ENCODE measurements at regions not wholly inside any gene's neighbourhood (a gene's known extent, or its start where the extent isn't known, plus 50 kb on each side); places are given as distances from the start of the nearest gene placed in this dataset.

DNA sequence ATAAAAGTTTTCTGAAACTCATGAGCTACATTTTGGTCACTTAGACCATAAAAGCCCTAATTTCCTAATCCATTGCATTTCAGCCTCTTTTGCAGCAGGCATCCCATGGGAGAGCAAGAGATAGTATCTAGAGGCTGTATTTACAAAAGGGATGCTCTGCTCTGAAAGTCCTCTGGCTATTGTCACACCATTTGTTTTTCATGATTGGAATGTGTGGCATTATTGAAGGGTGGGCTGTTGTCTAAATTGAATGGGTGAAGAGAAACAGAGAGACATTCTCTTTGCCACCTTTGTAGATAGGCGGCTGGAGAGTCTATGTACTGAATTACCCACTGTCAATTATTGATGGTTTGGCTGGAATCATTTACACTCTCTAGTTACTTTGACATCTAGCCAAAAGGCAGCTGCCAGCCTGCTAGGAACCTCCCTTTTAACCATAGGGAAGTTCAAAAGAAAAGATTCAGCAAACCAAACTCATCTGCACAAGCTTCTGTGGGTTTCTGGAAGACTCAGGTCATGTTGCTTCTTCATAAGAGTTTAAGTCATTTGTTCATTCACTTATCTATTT, 89.8 kb upstream of the RARB start (continued):
- TF ChIP-seq EZH2phosphoT487 (IDR thresholded peaks at IDR 0.05; ENCODE audit: unreplicated experiment) (no peak), EZH2 (IDR thresholded peaks at IDR 0.05; ENCODE audit: low read depth, unreplicated experiment) (no peak)

DNA sequence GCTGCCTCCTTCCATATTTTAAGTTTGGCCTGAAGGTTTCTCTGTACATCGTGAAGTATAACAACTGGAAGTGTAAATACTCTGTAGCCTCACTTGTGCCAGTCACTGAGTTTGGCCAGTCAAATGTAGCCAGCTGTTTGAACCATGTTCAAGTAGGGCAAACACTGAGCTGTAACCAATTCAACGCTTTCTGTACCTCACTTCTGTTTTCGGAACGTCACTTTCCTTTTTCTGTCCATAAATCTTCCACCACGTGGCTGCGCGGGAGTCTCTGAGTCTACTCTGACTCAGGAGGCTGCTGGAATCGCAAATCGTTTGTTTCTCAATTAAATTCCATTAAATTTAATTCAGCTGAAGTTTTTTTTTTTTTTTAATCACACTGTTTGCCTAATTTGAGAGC, 88.8 kb upstream of the RARB start:
- Histone ChIP-seq H3K4me1 (ENCODE audit: insufficient read depth) (no peaks in the 10 kb centered on the region), H2AFZ (no peak overlapping the region), H4K20me1 (replicated peaks; ENCODE audit: insufficient read depth) (no peaks in the 10 kb centered on the region), H3K9me2 (ENCODE audit: insufficient read depth) (no peaks in the 10 kb centered on the region), H3K27me3 (ENCODE audit: insufficient read depth) (no peaks in the 10 kb centered on the region), H3K79me2 (replicated peaks; ENCODE audit: insufficient read depth) (no peaks in the 10 kb centered on the region), H3K4me2 (no peak overlapping the region), H3F3A (replicated peaks; ENCODE audit: low read depth) (no peaks in the 10 kb centered on the region), H3K36me3 (ENCODE audit: insufficient read depth) (no peaks in the 10 kb centered on the region), H3K27ac (ENCODE audit: low read depth) (no peak overlapping the region), H3K4me3 (no peak overlapping the region)
- H3K27ac Mint-ChIP-seq: no peak overlapping the region
- H3K9me3 Mint-ChIP-seq: peaks cover 2% of the 10 kb centered on the region; the same call in 1 of the 3 replicates
- TF ChIP-seq ZNF331 (CRISPR knock-in tag; IDR thresholded peaks at IDR 0.05; ENCODE audit: low read depth): no peak
- TF ChIP-seq STAT1 (IDR thresholded peaks at IDR 0.05; ENCODE audit: unreplicated experiment): no peak
- TF ChIP-seq JUNB (IDR thresholded peaks at IDR 0.05; ENCODE audit: unreplicated experiment): no peak
- TF ChIP-seq CREB1 (CRISPR knock-in tag; IDR thresholded peaks at IDR 0.05; ENCODE audit: low read depth): no peak
- no peak for TF ChIP-seq EZH2phosphoT487 (IDR thresholded peaks at IDR 0.05; ENCODE audit: unreplicated experiment)
- TF ChIP-seq, protein P1, sequence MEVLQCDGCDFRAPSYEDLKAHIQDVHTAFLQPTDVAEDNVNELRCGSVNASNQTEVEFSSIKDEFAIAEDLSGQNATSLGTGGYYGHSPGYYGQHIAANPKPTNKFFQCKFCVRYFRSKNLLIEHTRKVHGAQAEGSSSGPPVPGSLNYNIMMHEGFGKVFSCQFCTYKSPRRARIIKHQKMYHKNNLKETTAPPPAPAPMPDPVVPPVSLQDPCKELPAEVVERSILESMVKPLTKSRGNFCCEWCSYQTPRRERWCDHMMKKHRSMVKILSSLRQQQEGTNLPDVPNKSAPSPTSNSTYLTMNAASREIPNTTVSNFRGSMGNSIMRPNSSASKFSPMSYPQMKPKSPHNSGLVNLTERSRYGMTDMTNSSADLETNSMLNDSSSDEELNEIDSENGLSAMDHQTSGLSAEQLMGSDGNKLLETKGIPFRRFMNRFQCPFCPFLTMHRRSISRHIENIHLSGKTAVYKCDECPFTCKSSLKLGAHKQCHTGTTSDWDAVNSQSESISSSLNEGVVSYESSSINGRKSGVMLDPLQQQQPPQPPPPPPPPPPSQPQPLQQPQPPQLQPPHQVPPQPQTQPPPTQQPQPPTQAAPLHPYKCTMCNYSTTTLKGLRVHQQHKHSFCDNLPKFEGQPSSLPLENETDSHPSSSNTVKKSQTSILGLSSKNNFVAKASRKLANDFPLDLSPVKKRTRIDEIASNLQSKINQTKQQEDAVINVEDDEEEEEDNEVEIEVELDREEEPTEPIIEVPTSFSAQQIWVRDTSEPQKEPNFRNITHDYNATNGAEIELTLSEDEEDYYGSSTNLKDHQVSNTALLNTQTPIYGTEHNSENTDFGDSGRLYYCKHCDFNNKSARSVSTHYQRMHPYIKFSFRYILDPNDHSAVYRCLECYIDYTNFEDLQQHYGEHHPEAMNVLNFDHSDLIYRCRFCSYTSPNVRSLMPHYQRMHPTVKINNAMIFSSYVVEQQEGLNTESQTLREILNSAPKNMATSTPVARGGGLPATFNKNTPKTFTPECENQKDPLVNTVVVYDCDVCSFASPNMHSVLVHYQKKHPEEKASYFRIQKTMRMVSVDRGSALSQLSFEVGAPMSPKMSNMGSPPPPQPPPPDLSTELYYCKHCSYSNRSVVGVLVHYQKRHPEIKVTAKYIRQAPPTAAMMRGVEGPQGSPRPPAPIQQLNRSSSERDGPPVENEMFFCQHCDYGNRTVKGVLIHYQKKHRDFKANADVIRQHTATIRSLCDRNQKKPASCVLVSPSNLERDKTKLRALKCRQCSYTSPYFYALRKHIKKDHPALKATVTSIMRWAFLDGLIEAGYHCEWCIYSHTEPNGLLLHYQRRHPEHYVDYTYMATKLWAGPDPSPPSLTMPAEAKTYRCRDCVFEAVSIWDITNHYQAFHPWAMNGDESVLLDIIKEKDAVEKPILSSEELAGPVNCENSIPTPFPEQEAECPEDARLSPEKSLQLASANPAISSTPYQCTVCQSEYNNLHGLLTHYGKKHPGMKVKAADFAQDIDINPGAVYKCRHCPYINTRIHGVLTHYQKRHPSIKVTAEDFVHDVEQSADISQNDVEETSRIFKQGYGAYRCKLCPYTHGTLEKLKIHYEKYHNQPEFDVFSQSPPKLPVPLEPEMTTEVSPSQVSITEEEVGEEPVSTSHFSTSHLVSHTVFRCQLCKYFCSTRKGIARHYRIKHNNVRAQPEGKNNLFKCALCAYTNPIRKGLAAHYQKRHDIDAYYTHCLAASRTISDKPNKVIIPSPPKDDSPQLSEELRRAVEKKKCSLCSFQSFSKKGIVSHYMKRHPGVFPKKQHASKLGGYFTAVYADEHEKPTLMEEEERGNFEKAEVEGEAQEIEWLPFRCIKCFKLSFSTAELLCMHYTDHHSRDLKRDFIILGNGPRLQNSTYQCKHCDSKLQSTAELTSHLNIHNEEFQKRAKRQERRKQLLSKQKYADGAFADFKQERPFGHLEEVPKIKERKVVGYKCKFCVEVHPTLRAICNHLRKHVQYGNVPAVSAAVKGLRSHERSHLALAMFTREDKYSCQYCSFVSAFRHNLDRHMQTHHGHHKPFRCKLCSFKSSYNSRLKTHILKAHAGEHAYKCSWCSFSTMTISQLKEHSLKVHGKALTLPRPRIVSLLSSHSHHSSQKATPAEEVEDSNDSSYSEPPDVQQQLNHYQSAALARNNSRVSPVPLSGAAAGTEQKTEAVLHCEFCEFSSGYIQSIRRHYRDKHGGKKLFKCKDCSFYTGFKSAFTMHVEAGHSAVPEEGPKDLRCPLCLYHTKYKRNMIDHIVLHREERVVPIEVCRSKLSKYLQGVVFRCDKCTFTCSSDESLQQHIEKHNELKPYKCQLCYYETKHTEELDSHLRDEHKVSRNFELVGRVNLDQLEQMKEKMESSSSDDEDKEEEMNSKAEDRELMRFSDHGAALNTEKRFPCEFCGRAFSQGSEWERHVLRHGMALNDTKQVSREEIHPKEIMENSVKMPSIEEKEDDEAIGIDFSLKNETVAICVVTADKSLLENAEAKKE (CRISPR knock-in tag; IDR thresholded peaks at IDR 0.05): no peak
- no peak for TF ChIP-seq EZH2 (IDR thresholded peaks at IDR 0.05; ENCODE audit: low read depth, unreplicated experiment)
- TF ChIP-seq, protein P2, sequence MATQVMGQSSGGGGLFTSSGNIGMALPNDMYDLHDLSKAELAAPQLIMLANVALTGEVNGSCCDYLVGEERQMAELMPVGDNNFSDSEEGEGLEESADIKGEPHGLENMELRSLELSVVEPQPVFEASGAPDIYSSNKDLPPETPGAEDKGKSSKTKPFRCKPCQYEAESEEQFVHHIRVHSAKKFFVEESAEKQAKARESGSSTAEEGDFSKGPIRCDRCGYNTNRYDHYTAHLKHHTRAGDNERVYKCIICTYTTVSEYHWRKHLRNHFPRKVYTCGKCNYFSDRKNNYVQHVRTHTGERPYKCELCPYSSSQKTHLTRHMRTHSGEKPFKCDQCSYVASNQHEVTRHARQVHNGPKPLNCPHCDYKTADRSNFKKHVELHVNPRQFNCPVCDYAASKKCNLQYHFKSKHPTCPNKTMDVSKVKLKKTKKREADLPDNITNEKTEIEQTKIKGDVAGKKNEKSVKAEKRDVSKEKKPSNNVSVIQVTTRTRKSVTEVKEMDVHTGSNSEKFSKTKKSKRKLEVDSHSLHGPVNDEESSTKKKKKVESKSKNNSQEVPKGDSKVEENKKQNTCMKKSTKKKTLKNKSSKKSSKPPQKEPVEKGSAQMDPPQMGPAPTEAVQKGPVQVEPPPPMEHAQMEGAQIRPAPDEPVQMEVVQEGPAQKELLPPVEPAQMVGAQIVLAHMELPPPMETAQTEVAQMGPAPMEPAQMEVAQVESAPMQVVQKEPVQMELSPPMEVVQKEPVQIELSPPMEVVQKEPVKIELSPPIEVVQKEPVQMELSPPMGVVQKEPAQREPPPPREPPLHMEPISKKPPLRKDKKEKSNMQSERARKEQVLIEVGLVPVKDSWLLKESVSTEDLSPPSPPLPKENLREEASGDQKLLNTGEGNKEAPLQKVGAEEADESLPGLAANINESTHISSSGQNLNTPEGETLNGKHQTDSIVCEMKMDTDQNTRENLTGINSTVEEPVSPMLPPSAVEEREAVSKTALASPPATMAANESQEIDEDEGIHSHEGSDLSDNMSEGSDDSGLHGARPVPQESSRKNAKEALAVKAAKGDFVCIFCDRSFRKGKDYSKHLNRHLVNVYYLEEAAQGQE (IDR thresholded peaks at IDR 0.05; ENCODE audit: unreplicated experiment): no peak
- TF ChIP-seq, protein P3, sequence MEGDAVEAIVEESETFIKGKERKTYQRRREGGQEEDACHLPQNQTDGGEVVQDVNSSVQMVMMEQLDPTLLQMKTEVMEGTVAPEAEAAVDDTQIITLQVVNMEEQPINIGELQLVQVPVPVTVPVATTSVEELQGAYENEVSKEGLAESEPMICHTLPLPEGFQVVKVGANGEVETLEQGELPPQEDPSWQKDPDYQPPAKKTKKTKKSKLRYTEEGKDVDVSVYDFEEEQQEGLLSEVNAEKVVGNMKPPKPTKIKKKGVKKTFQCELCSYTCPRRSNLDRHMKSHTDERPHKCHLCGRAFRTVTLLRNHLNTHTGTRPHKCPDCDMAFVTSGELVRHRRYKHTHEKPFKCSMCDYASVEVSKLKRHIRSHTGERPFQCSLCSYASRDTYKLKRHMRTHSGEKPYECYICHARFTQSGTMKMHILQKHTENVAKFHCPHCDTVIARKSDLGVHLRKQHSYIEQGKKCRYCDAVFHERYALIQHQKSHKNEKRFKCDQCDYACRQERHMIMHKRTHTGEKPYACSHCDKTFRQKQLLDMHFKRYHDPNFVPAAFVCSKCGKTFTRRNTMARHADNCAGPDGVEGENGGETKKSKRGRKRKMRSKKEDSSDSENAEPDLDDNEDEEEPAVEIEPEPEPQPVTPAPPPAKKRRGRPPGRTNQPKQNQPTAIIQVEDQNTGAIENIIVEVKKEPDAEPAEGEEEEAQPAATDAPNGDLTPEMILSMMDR (conservative IDR thresholded peaks at IDR 0.05; ENCODE audit: low read depth in 2 of 2): no peak
- H3K4me3 Mint-ChIP-seq: no peak overlapping the region
- peaks cover 9% of the 10 kb centered on the region for H3K4me1 Mint-ChIP-seq
- no peaks in the 10 kb centered on the region for H3K27me3 Mint-ChIP-seq (ENCODE audit: insufficient read depth, low read depth, poor library complexity)
- ATAC-seq: no peak
- DNase-seq (ENCODE audit: low spot score): no peak
- H3K36me3 Mint-ChIP-seq (ENCODE audit: low read depth): no peaks in the 10 kb centered on the region
